GM19395 (cell line): ENCODE measurements at regions not wholly inside any gene's neighbourhood (a gene's known extent, or its start where the extent isn't known, plus 50 kb on each side); places are given as distances from the start of the nearest gene placed in this dataset.
"Not testable (repeated sequence)": the region's sequence is repeated elsewhere in the genome, so short reads cannot be mapped to it uniquely, and the experiment has no call there.

Experiments
- ATAC-seq: cut with Tn5 transposase; IDR thresholded peaks from one replicate; pipeline ENCODE4 v1.9.1; 2021; ENCODE audit warnings: mild to moderate bottlenecking, moderate library complexity; ENCODE audit not compliant: unreplicated experiment

DNA sequence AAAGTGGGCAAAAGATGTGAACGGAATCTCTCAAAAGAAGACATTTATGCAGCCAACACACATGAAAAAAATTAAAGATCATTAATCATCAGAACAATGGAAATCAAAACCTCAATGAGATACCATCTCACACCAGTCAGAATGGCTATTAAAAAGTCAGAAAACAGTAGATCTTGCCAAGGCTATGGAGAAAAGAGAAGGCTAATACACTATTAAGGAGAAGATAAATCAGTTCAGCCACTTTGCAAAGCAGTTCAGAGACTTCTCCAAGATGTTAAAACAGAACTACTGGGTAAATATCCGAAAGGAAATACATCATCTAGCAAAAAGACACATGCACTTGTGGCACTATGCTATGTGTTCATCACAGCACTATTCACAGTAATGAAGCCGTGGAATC is 388.2 kb upstream of the LUZP2 start:
- no peak for ATAC-seq

DNA sequence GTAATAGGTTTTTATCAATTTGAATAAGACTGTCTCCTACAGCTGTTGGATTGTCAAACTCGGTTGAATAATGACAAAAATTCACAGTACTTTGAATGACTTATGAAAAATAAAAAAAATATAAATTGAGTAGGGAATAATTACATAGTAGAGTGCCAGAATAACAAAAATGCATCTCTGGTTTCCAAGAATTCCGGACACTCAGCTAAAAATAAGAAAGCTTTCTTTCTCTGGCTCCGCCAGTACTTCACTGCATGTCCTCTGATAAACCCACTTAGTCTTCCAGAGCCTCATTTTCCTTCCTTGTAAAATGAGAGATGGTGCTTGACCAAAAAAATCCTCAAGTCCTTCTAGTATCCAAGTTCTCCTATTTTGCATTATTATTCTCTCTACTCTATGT is 374.6 kb upstream of the LUZP2 start:
- no peak for ATAC-seq

DNA sequence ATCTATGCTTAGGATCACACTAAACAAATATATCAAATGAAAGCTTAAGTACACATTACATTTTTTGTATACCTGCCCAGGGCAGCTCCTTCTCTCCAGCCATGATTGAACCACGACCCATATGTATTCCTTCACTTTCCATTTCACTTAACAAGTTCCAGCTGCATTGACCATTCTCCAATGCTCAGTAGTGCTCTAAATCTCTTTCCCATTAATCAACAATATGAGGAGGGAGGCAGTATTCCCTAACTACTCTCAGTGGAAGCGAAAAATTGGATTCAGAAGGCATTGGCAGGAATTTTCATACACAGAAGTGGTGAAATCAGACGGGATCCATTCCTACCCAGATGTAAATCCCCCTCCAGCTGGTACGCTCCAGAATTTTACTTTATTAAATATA is 372.0 kb upstream of the LUZP2 start:
- ATAC-seq: no peak

DNA sequence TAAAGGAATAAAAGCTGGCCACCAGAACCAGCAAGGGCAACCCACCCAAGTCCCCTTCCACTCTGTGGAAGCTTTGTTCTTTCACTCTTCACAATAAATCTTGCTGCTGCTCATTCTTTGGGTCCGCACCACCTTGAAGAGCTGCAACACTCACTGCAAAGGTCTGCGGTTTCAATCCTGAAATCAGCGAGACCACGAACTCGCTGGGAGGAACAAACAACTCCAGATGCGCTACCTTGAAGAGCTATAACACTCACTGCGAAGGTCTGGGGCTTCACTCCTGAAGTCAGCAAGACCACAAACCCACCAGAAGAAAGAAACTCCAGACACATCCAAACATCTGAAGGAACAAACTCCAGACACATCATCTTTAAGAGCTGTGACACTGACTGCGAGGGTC is 365.2 kb upstream of the LUZP2 start:
- no peak for ATAC-seq

DNA sequence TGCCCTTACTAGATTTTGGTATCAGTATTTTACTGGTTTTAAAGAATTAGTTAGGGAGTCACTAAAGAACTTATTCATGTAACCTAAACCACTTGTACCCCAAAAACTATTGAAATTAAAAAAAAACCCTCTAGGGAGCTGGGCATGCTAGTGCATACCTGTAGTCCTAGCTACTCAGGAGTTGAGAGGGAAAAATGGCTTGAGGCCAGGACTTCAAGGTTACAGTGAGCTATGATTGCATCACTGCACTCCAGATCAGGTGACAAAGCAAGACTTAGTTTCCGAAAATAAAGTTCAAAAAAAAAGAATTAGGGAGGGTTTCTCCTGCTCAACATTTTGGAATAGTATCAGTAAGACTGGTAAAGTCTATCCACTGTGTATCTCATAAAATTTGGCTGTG is 364.4 kb upstream of the LUZP2 start:
- no peak for ATAC-seq

DNA sequence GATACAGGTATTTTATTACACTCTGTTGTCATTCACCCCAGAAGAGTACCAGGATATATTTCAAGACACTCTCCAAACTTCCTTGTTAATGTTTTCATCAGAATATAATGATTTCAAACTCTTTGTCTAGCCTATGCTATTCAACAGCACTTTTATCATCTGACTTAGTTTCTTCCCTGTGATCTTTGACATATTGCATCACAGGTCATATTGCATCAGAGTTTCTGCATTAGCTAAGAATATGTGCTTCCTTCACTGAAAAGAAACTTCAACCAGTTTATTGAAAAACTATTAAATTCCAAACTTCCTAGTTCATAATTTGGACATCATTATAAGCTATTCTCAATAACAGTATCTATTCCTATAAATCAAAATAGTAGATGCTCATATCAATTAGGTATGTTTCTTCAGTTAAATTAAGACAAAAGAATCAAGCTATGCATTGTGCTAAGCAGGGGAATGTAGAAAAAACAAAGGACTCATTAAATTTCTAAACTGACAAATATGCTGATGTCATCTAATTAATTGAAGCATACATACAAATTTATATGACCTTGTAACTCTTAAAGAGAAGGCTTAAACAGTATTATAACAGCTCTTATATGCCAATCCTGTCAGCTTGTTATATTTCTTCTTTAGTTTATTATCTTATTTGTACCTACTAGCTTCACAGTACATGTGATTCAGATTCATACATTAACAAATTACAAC is 361.8 kb upstream of the LUZP2 start:
- no peak for ATAC-seq

DNA sequence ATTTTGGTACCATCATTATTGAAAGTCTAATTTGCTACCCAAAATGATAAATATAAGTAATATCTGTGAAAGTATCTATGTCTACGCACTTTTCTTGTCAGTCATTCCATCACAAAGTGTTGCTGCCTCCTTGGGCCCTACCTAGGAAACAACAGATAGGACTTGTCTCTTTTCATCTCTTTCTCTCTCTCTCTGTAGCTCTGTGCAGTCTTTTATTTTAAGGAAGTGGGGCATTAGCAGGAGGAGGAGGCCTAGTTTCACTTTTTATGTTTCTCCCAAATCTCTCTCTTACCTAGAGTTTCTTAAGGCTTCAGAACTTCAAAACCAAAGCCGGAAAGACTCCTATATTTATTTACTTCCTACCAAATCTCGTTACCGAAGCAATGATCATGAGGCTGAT is 354.8 kb upstream of the LUZP2 start:
- no peak for ATAC-seq

DNA sequence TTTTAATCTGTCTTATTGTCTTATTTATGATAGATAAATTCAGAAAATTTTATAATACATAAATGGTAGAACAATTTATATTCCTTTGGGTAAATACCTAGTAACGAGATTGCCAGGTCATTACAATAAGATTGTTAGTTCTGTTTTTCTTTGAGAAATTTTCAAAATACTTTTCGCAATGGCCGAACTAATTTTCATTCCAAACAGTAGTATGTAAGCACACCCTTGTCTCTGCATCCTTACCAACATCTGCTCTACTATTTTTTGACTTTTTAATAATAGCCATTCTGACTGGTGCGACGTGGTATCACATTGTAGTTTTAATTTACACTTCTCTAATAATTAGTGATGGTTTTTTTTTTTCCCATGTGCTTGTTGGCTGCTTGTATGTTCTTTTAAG is 351.4 kb upstream of the LUZP2 start:
- ATAC-seq: no peak

DNA sequence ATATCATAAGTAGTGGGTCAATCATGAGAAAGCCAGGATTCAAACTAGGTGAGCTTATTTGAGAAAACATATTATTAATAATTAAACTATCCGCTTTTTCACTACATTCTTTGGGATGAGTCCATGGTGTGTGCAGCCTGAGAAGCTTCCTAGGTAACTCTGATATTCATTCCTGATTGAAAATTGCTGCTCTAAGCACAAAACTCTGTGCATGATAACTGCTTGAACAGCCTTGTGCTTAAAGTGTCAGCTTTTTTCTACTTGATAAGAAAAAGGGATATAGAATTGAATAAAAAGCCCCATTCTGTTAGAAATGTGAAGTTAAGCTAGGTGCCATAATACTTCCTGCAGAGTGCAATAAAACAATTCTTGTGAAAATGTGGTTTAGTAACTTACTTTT is 343.5 kb upstream of the LUZP2 start:
- no peak for ATAC-seq

DNA sequence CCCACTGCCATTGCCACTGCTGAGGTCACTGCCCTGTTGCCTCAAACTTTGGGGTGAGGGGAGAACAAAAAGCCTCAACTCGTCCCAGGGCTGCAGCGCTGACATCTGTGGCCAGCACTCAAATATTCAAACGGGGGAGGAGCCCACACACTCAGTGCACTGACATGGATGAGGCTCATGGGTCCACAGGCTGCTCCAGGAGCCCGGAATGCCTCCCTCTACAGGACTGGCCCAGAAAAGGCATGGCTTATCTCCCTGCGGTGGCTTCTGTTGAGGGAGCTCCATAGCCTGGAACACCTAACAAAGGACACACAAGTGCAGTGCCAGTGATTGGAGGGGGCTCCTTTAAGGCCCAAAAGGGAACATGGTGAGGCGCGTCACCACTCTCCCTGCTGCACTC is 341.1 kb upstream of the LUZP2 start:
- no peak for ATAC-seq

DNA sequence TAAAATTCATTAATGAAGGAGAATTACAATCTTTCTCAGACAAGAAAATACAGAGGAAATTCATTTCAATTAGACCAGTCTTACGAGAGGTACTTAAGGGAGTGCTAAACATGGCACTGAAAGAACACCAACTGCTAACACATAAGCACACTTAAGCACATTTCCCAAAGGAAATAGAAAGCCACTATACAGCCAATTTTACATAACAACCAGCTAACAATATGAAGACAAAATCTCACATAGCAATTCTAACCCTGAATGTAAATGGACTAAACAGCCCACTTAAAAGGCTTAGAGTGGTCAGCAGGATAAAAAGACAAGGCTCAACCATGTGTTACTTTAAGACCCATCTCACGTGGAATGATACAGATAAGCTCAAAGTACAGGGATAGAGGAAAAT is 339.5 kb upstream of the LUZP2 start:
- ATAC-seq: no peak

DNA sequence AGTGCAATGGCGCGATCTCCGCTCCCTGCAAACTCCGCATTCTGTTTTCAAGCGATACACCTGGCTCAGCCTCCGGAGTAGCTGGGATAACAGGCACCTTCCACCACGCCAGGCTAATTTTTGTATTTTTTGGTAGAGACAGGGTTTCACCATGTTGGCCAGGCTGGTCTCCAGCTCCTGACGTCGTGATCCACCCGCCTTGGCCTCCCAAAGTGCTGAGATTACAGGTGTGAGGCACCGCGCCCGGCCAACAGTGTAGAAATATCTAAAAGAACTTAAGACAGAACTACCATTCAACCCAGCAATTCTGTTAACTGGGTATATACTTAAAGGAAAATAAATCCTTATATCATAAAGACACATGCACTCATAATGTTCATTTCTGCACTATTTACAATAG is 335.3 kb upstream of the LUZP2 start:
- no peak for ATAC-seq

DNA sequence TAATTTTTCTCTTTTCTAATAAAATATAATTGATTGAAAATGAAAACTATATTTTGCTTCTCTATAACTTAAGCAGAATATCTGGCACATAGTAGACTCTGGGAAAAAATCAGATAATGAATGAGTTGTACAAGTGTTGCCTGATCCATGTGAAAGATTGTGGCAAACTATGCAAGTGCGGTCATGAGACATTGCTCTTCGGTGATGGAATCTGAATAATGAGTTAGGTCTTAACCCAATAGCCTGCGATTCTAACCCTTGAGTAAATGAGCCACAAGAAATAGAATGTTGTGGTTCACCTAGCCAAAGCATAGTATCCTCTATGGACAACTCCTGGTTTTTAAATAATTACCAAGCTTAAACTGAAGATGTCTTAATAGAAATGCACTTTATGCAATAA is 333.7 kb upstream of the LUZP2 start:
- ATAC-seq: no peak

DNA sequence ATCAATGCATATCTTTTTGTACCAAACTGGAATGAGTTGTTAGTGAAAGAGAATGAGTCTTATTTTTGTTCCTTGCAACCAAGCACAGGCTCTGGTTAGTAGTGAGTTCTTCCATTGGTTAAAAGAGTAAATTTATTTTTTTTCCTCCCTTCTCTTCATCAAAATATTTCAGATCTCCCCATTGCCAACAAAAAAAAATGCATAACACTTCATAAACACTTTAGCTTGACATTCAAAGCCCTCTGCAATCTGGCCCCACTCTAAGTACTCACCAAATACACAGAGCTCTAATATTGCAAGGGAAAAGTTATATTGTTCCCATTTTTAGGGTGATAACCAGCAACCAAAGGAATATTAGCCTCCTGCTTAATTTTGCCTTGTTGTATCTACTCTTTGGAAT is 333.0 kb upstream of the LUZP2 start:
- no peak for ATAC-seq

DNA sequence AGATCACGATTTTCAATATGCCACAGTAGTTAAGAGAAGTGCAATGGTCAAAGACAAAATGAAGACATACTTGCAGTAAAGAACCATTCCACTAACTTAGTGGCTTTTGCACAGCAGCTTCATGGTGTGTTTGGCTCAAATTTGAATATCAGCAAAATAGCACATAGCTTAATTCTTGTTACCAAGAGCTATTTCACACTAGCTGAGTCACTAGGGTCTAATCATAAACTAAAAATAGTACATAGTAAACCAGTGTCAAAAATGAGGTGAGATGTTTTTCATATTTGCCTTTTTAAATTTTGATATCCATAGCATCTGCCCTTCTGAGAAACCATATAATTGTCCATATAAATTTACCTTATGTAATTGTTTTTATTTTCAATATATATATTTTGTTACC is 325.0 kb upstream of the LUZP2 start:
- no peak for ATAC-seq

DNA sequence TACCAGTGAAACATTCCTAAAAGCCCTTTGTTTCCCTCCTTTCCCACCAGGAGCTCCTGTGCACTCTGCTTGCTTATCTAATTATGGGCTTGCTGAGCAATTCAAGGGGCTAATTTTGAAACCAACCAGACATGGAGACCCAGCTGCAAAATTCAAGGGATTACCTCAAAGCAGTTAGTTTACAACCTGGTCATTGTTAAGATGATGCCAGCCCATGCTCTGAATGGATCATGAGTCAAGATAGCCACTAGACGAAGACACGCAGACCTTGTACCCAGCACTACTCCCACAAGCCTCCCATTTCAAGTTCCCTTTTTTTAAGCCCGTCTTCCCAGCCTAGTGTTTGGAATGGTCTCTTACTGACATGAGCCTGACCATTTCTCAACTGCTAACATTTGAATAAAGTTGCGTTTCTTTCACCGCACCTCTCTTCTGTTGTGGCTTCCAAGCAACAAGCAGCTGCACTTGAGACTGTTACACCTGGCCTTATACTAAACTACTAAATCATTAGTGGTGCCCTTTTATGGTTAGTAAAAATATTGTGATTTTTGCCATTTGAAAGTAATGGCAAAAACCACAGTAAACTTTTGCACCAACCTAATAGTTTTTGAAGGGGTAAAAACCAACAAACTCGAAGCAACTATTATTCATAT is 315.3 kb upstream of the LUZP2 start:
- ATAC-seq: no peak

DNA sequence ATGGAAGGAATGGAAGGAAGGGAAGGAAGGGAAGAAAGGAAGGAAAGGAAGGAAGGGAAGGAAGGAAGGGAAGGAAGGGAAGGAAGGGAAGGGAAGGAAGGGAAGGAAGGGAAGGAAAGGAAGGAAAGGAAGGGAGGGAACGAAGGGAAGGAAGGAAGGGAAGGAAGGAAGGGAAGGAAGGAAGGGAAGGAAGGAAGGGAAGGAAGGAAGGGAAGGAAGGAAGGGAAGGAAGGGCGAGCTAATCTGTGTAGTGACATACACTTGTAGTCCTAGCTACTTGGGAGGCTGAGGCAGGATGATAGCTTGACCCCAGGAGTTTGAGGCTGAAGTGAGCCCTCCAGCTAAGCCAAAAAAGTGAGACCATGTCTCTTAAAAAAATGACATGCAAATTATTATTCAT is 311.3 kb upstream of the LUZP2 start:
- not testable (repeated sequence) for ATAC-seq

DNA sequence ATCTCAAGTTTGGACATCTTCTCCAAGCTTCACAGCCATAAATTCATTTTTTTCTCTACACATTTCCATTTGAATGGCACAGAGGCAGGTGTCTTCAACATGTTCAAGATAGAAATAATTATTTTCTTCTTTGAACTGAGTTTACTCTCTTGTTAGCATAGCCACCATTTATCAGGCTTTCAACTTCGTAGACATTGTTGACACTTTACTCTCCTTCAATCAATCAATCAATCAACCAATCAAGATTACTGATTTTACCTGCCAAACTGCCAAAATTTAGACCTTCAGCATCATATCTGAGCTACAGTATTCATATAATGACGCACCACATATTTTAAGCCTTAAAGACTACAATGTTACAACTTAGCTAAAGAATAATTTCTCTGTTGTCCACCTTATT is 300.1 kb upstream of the LUZP2 start:
- ATAC-seq: no peak

DNA sequence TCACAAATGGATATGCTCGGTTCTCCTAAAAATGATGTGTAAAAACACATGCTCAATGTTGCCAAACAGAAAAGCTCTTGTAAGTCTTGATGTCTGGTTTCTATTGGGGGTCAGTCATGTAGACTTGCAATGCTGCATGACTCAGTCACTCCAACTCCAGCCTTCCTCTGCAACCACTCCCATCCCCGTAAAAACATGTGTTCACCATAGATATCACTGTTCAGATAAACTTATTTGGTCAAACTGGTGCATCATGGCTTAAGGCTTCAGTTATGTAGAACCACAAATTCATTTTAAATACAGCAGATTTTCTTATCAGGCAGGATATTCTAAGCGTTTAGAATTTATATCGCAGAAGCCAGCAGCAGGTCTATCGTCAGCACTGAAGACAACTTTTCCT is 298.4 kb upstream of the LUZP2 start:
- no peak for ATAC-seq

DNA sequence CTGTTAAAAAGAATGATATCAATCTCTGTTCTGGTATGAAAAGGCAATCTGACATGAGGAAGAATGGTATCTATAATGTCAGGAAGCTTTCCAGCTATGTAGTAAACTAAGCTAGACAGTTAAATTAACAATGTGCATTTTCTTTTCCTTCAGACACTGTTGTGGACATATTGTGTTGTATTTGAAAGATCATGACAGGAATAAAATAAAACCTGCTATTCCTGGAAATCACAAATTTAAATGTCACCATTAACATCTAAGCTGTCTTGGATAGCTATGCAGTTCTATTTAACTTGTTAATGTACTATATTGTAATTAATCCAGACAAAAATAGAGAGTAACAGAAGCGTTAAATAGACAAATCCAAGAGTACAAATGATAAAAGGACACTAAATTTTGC is 297.4 kb upstream of the LUZP2 start:
- ATAC-seq: no peak

DNA sequence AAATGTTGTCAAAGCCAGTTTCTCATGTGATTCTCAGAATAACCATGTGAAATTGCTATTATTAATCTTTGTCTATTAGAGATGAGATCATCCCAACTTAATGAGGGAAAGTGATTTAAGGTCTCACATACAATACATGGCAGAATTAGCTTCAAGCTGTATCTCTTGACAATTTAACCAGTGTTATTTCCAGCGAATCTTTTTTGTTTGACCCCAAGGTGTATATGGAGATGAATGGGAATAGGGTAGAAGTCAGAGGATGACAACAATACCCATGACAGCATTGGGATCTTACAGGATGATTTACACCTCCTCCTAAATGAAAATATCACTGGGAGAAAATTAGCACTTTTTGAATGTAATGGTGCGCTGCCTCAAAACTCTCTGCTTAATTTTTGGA is 290.8 kb upstream of the LUZP2 start:
- ATAC-seq: no peak

DNA sequence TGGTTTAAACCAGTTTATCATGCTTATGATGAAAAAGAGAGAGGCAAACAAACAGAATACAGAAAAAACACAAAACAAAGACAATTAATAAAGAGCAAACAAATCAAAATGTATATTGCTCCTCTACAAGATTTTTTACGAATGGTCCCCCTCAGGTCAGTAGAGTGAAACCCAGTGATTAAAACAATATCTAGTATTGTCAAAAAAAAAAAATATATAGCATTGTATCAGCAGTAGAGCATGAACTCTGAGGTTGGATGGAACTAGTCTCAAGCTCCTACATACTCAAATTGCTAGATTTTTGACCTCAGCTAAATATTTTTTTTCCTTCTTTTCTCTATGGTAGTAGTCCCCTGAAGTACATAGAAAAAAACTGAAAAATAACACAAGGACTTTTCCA is 290.3 kb upstream of the LUZP2 start:
- ATAC-seq: no peak

DNA sequence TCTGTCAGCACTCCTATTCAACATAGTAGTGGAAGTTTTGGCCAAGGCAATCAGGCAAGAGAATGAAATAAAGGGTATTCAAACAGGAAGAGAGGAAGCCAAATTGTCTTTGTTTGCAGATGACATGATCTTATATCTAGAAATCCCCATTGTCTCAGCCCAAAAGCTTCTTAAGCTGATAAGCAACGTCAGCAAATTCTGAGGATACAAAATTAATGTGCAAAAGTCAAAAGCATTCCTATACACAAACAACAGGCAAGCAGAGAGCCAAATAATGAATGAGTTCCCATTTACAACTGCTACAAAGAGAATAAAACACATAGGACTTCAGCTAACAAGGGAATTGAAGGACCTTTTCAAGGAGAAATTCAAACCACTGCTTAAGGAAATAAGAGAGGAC is 280.4 kb upstream of the LUZP2 start:
- no peak for ATAC-seq
